LNCAP (cell line): ENCODE measurements at regions not wholly inside any gene's neighbourhood (a gene's known extent, or its start where the extent isn't known, plus 50 kb on each side); places are given as distances from the start of the nearest gene placed in this dataset.

Source experiments
- CTCF ChIP-seq: fragments of 450-650 bp; IDR thresholded peaks from 2 replicates; pipeline ENCODE4 v1.5.1; 2017; ENCODE audit warnings: mild to moderate bottlenecking

GRCh38 chr20:40331807-40332560 lies 357.1 kb downstream of the MAFB start:
- no peak for TF ChIP-seq CTCF

- no peak for TF ChIP-seq CTCF
Observed at GRCh38 chr20:40331249-40331648, 357.8 kb downstream of the MAFB start.

DNA sequence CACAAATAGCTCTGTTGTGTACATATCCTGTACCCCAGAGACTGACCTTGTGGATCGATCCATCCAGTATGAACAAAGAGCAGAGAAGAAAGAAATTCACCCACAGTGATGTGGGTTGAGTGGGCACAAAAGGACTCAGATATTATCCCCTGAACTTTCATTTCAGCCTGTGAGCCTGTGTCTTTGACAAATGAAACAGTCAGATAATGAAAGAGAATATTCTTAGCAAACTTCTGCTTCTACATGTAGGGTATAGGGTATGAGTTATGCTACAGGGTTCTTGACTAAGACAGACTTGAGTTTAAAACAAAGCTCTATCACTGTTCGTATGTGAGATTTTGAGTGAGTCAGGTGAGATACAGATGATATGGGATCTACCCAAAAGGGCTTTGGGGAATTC lies 359.7 kb downstream of the MAFB start:
- TF ChIP-seq CTCF: no peak

DNA sequence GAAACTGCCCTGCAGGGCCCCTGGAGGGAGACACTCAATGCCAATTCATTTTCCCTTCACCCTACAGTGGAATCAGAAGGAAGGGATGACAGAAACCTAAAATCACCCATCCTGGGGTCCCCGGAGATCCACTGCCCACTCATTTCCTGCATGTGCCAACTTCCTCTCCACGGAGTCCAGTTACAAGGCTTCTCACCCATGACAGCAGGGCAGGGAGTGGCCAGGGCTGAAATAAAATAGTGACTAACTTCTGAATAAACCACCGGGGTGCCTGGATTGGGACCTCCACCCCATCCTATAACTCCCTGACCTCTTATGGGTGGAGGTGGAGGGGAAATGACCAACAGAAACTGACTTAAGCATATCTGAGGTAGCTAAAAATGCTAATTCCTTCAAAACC lies 362.3 kb downstream of the MAFB start:
- TF ChIP-seq CTCF: no peak

- TF ChIP-seq CTCF: no peak
Observed at GRCh38 chr20:40325006-40325568, 363.9 kb downstream of the MAFB start.

DNA sequence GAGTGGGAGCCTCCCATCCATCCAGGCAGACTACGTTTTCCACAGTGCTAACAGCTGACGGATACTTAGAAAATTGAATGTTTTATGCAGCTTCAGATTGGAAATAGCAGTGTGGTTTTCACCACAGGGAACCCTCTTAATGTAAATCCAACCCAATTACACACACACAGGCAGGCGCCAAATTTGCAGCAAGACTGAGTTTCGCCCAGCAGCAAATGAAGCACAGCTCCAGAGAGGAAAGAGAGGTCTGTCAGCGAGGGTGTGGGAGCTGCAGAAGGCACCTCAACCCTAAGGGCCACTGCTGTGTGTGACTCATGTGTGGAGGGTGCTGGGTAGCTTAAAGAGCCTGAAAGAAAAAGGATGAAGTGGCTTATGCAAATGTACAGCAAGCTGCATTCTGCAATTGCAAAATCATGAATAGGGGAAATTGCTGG lies 365.7 kb downstream of the MAFB start:
- TF ChIP-seq CTCF: no peak

- TF ChIP-seq CTCF: no peak
Observed at GRCh38 chr20:40322941-40323340, 366.1 kb downstream of the MAFB start.
